Right kidney (tissue), 1 donor: ENCODE measurements at regions not wholly inside any gene's neighbourhood (a gene's known extent, or its start where the extent isn't known, plus 50 kb on each side); places are given as distances from the start of the nearest gene placed in this dataset.

ENCODE experiments used
- DNase-seq: peaks from one replicate; pipeline ENCODE4 v3.0.0-alpha.2; 2016

DNA sequence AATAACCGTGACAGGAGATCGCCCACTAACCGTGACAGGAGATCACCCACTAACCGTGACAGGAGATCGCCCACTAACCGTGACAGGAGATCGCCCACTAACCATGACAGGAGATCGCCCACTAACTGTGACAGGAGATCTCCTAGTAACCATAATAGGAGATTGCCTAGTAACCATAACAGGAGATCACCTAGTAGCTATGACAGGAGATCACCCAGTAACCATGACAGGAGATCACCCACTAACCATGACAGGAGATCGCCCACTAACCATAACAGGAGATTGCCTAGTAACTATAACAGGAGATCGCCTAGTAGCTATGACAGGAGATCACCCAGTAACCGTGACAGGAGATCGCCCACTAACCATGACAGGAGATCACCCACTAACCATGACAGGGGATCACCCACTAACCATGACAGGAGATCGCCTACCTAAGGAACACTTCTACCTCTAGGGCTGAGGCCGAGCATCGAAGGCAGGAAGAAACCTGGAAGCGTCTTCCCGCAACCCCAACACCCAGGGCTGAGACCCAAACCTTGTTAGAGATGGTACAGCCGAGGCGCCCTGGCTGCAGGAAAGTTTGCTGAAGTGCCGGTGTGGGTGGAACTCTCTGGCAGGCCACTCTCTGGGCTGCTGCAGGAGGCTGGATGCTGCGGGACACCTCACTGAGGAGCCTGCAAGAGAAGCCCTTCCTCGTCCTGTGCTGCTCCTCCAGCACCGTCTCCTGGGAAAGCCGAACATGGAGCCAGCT is 67.5 kb upstream of the THY1 start:
- DNase-seq: no peak

DNA sequence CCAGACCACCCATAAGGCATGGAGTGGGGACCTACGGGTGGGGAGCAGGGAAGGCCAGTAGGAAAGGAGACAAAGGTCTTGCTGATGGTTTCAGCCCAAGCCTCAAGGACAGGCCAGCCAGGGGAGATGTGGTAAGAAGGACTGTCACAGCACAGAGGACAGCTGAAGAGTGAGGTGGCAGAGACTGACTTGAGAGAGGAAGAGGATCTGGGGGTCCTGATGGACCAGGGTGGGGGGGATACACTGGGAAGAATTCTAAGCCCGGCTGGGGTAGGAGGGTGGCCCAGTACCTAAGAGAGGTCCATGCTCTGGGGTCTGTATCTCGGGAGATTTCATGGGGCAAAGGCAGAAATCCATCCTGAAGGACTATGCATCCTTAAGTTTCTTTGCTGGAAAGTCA is 66.1 kb upstream of the THY1 start:
- no peak for DNase-seq

DNA sequence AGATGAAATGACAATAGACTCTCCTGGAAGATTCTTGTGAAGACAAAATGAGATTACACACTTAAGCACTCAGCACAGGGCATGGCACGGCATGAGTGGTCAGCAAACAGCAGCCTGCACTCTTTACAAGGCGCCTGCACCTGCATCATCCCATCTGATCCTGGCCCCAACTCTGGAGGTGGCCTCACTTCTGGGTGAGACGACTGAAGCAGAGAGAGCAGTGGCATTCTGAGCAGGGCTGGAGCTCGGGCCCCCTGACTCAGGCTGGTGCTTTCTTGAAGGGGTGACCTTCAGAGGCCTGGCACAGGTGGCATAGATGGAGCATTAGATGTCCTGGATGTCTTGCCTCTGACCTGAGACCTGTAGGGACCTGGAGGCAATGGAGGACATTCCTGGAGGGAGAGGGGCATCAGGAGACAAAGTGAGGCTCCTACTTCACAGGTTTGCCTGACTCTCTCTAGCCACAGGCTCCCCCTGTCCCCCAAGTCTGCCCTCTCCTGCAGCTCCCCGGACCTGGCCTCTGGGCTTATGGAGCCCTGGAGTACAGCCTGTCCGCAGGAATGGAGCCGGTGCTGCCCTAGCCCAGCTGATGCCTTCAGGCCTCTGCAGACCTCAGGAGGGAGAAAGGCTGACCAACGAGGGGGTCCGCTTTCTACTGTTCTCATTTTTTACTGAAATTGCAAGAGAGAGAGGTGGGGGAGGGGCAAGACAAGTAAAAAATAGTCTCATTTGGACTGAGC is 65.5 kb upstream of the THY1 start:
- no peak for DNase-seq

DNA sequence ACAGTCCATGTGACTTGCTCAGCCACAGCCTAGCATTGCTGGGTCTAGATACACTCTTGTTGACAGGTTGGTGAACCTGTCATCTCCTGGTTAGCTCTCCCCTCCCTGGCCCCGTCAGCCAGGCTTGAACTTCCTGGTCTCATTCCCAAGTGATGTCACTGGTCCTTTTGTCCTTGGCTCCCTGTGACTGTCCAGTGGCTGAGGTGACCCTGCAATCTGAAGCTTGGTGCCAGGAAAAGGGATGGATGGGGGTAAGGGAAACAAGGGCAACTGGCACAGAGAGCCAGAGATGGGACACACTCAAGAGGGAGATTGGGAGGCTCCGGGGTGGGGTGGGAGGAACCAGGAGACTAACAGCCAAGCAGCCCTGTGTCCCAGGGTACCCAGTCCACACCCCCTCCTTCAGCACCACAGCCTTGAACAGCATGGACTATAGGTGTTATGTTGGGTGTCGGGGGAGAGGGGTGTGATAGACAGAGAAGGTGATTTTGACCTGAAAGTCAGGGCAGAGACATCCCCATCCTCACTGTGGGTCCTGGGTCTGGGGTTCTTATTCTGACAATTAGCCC is 63.8 kb upstream of the THY1 start:
- DNase-seq: no peak

DNA sequence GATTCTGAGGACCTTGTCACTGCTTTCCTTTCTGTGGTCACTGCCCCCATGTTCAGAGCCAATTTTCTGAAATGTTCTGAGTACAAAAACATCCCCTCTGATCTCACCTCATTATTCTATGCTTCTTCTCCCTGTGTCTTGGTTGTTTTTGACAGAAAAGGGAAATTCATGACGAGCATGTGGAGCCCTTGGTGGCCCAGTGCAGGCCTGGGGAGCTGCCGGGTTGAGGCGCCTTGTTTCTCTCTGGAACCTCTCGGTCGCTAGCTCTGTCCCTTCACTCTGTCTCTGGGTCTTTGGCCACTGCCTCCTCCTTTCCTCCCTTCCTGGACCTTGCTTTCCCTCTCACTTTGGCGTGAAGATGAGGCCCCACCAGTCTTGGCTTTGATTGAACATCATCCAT is 63.0 kb upstream of the THY1 start:
- DNase-seq: no peak

DNA sequence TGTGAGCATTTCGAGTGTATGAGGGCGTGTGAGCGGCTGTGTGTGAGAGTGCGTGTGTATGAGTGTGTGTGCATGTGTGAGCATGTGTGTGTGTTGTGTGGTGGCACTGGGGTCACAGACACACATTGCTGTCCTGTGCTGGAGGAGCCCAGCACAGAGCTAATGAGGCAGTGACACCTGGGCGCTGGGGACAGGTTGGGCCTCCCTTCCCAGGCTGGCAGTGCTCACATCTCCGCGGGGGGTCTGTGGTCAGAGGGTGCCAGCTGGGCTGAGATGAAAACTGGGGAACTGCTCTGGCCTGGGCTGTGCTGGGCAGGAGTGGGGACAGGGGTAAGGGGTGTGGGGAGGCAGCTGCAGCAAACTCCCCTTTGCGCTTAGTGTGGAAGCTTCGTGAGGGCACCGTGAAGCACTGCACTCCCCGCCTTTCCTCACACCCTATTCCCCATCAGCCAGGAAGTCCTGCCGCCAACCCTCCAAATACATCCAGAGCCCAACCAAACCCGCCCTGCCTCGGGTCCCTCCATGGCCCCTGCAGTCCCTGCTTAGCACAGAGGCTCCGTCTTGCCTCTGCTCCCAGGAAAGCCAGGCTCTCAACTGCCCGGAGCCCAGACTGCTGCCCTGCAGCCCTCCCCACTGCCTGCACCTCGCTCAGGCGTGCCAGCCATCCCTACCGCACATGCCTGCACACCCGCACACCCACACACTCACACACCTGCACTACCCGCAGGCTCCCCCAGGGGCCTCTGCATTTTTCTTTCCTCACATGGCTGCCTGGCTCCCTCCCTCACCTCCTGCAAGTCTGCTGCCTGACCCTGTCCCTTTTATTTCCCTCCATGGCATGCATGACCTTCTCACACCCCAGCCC is 62.0 kb upstream of the THY1 start:
- DNase-seq: no peak

DNA sequence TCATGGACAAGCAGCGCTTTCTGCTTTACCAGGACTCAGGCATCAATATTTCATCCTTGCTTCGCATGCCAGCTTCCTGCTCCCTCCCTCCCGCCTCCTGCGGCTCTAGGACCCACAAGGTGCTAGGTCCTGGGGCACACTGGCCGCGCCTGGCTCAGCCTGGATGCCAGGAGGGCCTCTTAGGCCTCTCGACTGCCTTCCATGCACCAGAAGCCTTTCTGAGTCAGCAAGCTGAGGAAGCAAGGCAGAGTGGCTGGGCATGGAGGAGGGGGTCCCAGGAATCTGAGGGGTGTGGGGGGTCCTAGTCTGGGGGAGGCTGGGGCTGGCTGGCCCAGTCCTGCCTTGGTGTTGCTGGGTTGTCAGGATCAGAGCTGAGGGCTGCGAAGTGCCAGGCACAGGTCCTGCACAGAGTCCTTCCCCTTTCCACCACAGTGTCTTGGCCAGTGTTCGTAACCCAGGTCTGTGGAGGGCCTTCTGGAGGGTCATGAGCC is 61.0 kb upstream of the THY1 start:
- DNase-seq: no peak

DNA sequence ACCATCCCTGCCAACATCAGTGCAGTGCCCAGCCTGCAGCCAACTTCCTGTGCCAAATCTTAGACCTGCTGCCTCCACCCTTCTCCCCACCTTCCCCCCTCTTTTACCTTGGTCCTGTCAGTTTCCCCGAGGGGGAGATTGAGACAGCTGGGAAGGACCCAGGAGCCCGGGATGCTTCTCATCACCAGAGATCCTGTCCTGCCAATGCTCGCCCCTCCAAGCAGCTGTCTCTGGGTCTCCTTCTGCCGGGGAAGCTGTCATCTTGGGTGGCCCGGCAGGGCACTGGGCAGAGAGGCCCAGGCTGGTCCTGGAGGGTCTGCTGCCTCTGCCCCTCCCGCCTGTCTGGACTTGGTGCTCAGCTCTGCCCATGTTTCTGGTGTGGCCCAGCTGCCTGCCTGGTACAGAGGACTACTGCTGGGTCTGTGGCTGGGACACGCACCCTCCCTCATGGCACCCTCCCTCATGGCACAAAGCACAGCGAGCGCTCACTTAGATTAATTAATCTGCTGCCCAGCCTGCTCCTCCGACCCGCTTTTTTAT is 60.4 kb upstream of the THY1 start:
- no peak for DNase-seq

DNA sequence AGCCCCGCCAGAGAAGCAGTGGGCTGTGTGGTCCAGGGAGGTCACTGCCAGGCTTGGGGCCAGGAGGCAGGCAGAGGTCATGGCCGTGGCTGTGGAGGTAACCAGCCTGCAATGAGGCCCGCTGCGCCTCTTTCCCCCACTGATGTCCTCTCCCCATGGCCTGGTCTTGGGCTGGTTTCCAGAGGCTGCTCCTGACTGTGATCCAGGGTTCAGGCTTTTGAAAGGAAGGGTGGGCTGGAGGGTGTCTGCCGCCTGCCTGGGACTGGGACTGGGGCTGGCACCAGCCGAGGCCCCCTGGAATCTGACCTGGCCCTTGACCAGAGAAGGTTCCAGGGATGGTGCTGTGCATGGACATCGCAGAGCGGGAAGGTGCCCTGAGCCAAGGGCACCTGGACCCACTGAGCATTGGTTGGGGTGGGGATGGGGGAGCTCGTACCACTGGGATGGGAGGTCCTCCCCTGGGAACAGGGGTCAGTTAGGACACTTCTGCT is 59.6 kb upstream of the THY1 start:
- DNase-seq: no peak

DNA sequence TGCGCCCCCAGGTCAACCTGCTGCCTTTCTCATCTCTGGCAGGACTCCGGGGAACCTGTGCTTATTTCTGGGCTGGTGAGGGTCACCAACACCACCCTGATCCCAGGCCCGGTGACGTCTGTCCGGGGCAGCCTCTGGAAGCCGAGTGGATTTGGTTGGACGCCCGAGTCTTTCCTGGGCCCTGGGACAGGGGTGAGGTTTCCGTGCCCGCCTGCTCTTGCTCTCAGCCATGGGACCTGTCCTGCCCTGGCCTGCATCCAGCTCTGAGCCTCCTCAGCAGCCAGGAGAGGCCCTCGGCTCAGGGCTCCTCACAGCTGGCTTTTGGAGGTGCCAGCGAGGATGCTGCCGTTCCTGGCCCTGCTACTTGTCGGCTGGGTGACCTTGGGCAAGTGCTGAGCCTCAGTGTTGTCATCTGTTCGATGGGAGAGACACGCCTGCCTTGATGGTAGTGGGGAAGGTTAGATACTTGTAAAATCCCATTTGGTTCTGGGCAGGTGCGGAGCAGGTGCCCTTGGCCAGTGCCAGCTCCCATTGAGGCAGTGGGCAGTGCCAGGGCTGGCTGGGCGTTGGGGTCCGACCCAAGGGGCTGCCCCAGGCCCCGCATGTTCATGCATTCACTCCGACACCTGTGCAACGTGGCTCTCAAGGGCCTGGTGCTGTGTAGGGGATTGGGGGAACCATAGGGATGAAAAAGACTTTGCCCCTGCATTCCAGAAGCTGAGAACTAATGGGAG is 58.9 kb upstream of the THY1 start:
- DNase-seq: no peak

DNA sequence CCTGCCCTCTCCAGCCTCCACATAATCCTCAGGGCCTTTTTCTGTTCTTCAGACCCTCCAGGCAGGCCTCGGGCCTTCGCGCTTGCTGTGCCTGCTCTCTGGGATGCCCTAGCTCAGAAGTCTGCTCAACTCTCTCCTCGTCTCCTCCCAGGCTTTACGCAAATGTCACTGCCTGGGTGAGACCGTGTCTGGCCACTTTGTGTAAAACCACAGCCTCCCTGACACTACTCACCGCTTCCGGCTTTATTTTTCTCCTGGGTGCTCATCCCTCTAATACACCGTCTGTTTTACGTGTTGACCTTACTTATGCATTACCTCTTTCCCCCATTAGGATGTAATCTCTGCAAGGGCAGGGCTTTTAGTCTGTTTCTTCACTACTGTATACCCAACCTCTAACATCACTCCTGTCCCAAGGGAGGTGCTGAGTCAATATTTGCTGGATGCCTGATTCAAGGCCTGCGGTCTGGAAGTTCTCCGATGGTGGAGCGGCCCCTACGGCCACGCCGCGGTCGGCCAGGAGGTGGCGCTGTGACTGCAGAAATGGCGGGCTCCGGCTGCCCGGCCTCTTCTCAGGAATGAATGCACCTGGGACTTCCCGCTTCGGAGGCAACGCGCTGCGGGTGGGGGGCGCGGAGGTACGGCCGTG is 58.2 kb upstream of the THY1 start:
- peak; percentile 71 for DNase-seq

DNA sequence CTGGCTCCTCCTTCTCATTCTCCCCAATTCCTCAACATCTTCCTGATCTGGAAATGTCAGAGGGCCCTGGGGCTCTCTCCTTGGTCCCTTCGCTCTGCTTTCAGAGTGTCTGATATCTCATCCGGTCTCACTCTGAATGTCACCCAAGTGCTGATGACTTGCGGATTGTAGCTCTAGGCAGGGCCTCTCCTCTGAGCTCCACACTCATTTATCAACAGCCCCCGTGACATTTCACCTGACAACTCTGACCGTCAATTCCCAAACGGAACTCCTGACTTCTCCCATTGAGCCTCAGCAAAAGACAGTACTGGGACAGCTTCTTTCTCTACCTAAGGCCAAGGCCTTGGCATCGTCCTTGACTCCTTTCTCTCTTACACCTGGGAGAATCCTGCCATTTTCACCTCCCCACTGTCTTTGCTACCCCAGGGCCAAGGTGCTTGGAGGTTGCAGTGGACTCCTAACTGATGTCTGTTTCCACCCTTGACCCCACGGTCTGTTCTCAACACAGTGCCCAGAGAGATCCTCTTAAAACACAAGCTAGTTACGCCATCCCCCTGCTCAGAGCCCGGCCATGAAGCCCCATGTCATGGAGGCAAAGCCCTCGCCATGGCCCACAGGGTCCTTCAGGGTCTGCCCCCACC is 57.5 kb upstream of the THY1 start:
- no peak for DNase-seq

DNA sequence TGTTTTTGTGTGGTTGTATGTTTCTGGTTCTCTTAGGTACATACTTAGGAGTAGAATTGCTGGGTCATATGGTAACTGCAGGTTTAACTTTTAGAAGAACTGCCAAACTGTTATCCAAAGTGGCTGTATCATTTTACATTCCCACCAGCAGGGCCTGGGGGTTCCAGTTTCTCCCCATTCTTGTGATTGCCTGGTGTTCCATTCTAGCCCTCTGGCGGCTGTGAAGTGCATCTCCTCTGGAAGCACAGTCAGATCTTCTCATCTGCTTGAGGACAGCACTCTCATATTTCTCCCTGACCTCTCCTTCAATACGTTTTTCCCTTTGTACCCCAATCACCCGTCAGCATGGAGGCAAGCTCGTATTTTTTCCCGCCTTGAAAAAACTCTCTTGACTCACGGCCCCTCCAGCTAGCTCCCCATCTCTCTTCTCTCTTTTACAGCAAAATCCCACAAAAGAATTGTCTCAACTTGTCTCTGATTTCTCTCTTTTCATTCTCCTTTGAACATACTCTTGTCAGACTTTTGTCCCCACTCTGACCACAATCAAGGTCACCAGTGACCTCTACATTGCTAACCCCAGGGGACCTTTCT is 56.8 kb upstream of the THY1 start:
- DNase-seq: no peak

DNA sequence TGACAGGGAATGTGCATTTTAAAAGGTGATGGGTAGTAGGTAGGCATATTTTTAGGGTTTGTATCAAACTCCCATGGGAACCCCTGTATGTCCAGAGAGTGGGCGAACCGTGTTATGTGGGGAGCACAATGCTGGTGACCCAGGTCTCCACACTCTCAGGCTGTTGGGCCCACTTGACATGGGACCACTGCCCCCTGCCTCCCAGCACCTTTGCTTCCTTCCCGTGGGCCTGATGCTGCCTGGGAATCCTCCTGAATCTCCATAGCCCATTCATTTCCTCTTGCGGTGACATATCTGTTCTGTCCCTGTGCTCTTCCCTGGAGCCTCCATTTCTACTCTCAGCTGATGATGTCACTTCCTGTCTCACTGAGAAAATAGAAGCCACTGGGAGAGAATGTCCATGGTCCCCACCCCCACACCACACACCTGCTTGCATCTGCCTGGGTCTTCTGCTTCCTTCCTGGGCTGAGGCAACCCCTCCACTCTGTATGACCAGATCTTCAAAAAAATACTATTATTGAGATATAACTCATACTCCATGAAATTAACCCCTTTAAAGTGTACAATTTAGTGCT is 55.8 kb upstream of the THY1 start:
- DNase-seq: no peak

DNA sequence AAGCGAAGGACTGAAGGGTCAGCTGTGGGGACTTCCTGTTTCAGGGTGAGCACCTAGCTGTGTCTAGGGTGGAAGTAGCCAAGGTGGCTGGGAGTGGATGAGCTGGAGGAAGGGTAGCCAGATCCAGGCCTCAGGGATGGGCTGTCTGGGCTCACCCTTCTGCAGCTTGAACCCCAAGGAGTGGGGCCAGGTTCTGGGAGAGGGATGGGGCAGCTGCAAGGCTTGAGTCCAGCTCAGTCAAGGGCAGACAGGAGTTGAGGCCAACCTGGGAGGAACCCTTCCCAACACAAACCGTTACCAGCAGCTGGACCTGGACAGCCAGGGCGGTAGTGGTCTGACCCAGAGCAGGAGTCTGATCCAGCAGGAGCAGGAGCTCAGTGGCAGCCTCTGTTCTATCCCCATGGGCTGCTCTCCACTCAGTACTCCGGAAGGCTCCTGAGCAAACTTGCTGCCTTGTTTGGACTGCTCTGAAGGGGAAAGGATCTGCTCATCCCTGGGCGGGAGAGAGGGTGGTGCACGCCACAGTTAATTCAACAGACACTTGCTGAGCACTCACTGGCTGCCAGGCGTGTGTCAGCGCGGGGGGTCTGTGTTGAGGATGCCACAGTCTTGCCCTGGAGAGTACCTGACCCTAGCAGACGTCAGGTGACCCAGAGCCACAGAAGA is 53.8 kb upstream of the THY1 start:
- DNase-seq: no peak

DNA sequence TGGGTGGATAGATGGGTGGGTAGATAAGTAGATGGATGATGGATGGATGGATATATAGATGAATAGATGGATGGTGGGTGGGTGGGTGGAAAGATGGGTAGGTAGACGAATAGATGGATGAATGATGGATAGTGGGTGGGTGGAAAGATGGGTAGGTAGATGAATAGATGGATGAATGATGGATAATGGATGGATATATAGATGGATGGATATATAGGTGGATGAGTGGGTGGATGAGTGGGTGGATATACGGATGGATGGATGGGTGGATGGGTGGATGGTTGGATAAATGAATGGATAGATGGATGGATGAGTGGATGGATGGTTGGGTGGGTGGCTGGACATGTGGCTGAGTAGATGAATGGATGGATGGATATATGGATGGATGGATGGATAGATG is 53.1 kb upstream of the THY1 start:
- no peak for DNase-seq

DNA sequence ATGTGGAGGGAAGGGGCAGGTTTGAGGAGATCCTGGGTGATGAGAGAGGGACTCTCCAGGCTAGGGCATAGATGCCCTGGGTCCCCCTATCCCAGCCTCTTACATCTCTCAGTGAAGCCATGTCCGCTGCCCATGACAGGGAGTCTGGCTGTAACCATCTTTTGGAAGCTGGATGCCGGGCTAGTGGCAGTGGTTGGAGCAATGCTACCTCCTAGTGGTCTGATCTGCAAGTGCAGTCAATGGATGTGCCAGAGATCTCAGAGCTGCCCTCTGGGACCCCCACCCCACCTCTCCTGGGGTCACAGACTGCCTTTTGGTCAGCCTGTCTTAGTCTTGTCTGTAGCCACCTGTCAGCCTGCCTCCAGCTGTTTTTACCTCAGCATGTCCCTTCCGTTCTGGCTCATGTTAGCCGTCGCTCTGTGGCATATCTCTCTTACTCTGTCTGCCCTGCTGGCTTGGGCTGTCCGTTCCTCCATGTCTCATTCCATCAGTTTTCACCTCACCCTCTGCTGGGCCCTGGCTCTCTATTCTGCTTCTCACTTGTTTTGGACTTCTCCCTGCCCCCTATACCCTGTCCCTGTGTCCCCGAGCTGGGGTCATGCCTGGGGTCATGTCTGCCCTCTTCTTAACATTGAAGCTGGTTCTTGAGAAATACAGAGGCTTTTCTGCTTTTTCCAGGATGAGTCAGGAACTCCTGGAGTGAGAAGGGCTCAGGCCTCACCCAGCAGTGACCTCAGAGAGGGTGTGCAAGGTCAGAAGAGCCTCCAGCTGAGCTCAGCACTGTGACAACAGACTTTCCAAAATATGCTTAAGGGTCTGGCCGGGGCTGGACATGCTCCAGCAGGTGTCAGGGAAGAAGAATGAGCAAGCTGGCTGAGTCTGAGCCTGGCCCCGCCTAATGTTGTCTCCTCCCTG is 52.0 kb upstream of the THY1 start:
- peak; percentile 61 for DNase-seq
